ENCODE measurements at regions not wholly inside any gene's neighbourhood (a gene's known extent, or its start where the extent isn't known, plus 50 kb on each side); places are given as distances from the start of the nearest gene placed in this dataset.
"Not testable (repeated sequence)": the region's sequence is repeated elsewhere in the genome, so short reads cannot be mapped to it uniquely, and the experiment has no call there.

DNA sequence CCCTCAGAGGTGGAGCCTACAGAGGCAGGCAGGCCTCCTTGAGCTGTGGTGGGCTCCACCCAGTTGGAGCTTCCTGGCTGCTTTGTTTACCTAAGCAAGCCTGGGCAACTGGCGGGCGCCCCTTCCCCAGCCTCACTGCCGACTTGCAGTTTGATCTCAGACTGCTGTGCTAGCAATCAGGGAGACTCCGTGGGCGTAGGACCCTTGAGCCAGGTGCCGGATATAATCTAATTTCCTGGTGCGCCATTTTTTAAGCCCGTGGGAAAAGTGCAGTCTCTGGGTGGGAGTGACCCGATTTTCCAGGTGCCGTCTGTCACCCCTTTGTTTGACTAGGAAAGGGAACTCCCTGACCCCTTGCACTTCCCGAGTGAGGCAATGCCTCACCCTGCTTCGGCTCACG, 769.1 kb upstream of the SEMA6A start:
- not testable (repeated sequence) for TF ChIP-seq ZNF274 (IDR thresholded peaks at IDR 0.05; ENCODE audit: low read depth, low read length); SUZ12 (IDR thresholded peaks at IDR 0.05; ENCODE audit: extremely low read depth, insufficient read depth, insufficient read length); YY1 (IDR thresholded peaks at IDR 0.05; ENCODE audit: insufficient read depth, insufficient read length)

Data from NT2/D1 (cell line).